HepG2 (cell line): ENCODE measurements at regions not wholly inside any gene's neighbourhood (a gene's known extent, or its start where the extent isn't known, plus 50 kb on each side); places are given as distances from the start of the nearest gene placed in this dataset.

ENCODE experiments used
- ATAC-seq: fragments of 200-7000 bp; cut with Tn5 transposase; 3 replicates; pipeline ENCODE4 v1.9.1; 2020; ENCODE audit warnings: mild to moderate bottlenecking, moderate library complexity
- BruUV-seq: library from RNA; stranded (reverse); fragments of 400-500 nt; replicated peaks from 2 replicates; lab custom pipeline; 2021; lab: Mats Ljungman, UMichigan
- CTCF ChIA-PET: fragments of 300-600 bp; formaldehyde crosslinking; extraction: SDS; loops from one replicate; lab custom pipeline; 2021; ENCODE audit warnings: low total read pairs, inconsistent platforms, low intra/inter-chr PET ratio; lab: Yijun Ruan, JAX
- POLR2A ChIA-PET: fragments of 350-600 bp; sonication (Branson Sonifier 250); formaldehyde crosslinking; loops from one replicate; lab custom pipeline; 2020; ENCODE audit warnings: antibody characterized with exemption, inconsistent platforms; lab: Yijun Ruan, JAX
- DNase-seq: peaks from one replicate; pipeline ENCODE4 v3.0.0-alpha.2; 2015; ENCODE audit warnings: low spot score
- FAIRE-seq: peaks from 3 replicates; lab custom pipeline; 2011; peaks lifted over from hg19 to GRCh38; lab: Jason Lieb, UNC
- H2AFZ ChIP-seq: one replicate; pipeline ENCODE4 v1.6.1; 2011; ENCODE audit warnings: low read length, inconsistent platforms
- H3K27ac ChIP-seq: fragments of 300-600 bp; 3 replicates; pipeline ENCODE4 v1.8.0; 2011; ENCODE audit warnings: mixed run types, mild to moderate bottlenecking, mixed read lengths, low read length, inconsistent platforms; ENCODE audit not compliant: insufficient read depth; ENCODE audit errors: extremely low read length
- H3K27me3 ChIP-seq, 2 experiments: fragments of 200-600 bp in 1 of 2; 2 replicates in 1 of 2; 3 replicates in 1 of 2; pipeline versions ENCODE4 v1.6.0 to v1.8.0; 2011; ENCODE audit warnings: low read length in 2 of 2, mild to moderate bottlenecking in 2 of 2, moderate library complexity in 2 of 2, inconsistent platforms in 1 of 2; ENCODE audit not compliant: insufficient read depth in 2 of 2, control insufficient read depth in 1 of 2
- H3K36me3 ChIP-seq, 2 experiments: fragments of 200-600 bp in 1 of 2; replicated peaks in 1 of 2; 2 replicates in 1 of 2; 3 replicates in 1 of 2; pipeline versions ENCODE4 v1.5.1 to v1.8.0; 2011; ENCODE audit warnings: low read length in 2 of 2, inconsistent platforms in 1 of 2; ENCODE audit not compliant: insufficient read depth in 2 of 2, control insufficient read depth in 1 of 2
- H3K4me1 ChIP-seq: 2 replicates; pipeline ENCODE4 v1.5.1; 2012; ENCODE audit warnings: low read length, inconsistent platforms; ENCODE audit not compliant: insufficient read depth
- H3K4me2 ChIP-seq: 2 replicates; pipeline ENCODE4 v1.6.0; 2011; ENCODE audit warnings: low read depth, low read length, inconsistent platforms
- H3K4me3 ChIP-seq, 3 experiments: fragments of 200-600 bp in 1 of 3; sonication (generic), shearing (Covaris generic) in 1 of 3; replicated peaks in 1 of 3; 2 replicates each; pipeline ENCODE4 v1.5.1; 2011 to 2016; ENCODE audit warnings: low read length in 3 of 3, inconsistent platforms in 2 of 3, low read depth in 2 of 3, mild to moderate bottlenecking in 2 of 3, control low read depth in 1 of 3, mixed read lengths in 1 of 3; ENCODE audit not compliant: insufficient read depth in 1 of 3
- H3K79me2 ChIP-seq: one replicate; pipeline ENCODE4 v1.6.1; 2011; ENCODE audit warnings: low read length, inconsistent platforms; ENCODE audit not compliant: insufficient read depth
- H3K9ac ChIP-seq: 2 replicates; pipeline ENCODE4 v1.6.0; 2011; ENCODE audit warnings: mild to moderate bottlenecking, low read depth, low read length, inconsistent platforms; ENCODE audit not compliant: insufficient read depth
- H3K9me3 ChIP-seq: 2 replicates; pipeline ENCODE4 v1.5.1; 2012; ENCODE audit warnings: mild to moderate bottlenecking, low read length
- H4K20me1 ChIP-seq: 2 replicates; pipeline ENCODE4 v1.6.0; 2011; ENCODE audit warnings: inconsistent platforms, mild to moderate bottlenecking, low read length, moderate library complexity; ENCODE audit not compliant: insufficient read depth
- ARNTL ChIP-seq: sonication (generic); formaldehyde crosslinking; IDR thresholded peaks from 2 replicates; pipeline ENCODE4 v1.4.0; 2020; ENCODE audit warnings: mild to moderate bottlenecking, missing genetic modification reagents
- FOXK2 ChIP-seq: fragments of 450-650 bp; IDR thresholded peaks from 2 replicates; pipeline ENCODE4 v1.6.1; 2016
- IRF2 ChIP-seq: IDR thresholded peaks from 2 replicates; pipeline ENCODE4 v1.6.1; 2018; ENCODE audit warnings: missing genetic modification reagents, missing compliant biosample characterization
- KLF6 ChIP-seq: IDR thresholded peaks from 2 replicates; pipeline ENCODE4 v1.8.0; 2016; ENCODE audit warnings: missing biosample characterization, missing genetic modification reagents
- MBD4 ChIP-seq: IDR thresholded peaks from 2 replicates; pipeline ENCODE4 v1.6.1; 2012; ENCODE audit warnings: low read length, inconsistent platforms, borderline replicate concordance
- TCF7 ChIP-seq: sonication (generic); IDR thresholded peaks from 2 replicates; pipeline ENCODE4 v1.6.1; 2016; ENCODE audit warnings: antibody characterized with exemption, low read depth
- ZFX ChIP-seq: sonication (generic); formaldehyde crosslinking; IDR thresholded peaks from 2 replicates; pipeline ENCODE4 v1.4.0; 2020; ENCODE audit warnings: mild to moderate bottlenecking, low read depth, missing genetic modification reagents, moderate library complexity
- ZNF343 ChIP-seq: sonication (generic); formaldehyde crosslinking; IDR thresholded peaks from 2 replicates; pipeline ENCODE4 v1.4.0; 2020; ENCODE audit warnings: mild to moderate bottlenecking, missing genetic modification reagents
- ZNF556 ChIP-seq: sonication (generic); formaldehyde crosslinking; IDR thresholded peaks from 2 replicates; pipeline ENCODE4 v1.4.0; 2020; ENCODE audit warnings: mild to moderate bottlenecking, missing genetic modification reagents, borderline replicate concordance
- ZSCAN25 ChIP-seq: sonication (generic); formaldehyde crosslinking; IDR thresholded peaks from 2 replicates; pipeline ENCODE4 v1.8.0; 2022; ENCODE audit warnings: mild to moderate bottlenecking, missing genetic modification reagents
- WGBS: methylation state at CpG from one replicate; pipeline ENCODE4 v1.1.6; 2017; ENCODE audit warnings: low lambda C conversion rate; 5-methylcytosine and 5-hydroxymethylcytosine counted together
- in situ Hi-C: cut with HindIII; loops from 2 replicates; pipeline ENCODE4 v1.10.0; 2017; ENCODE audit warnings: low pct_unique_long_range_greater_than_20kb; ENCODE audit not compliant: extremely low pct_ligation_motif_present
- intact Hi-C: fragments of 100-400 bp; cut with micrococcal nuclease; formaldehyde crosslinking; loops from one replicate; pipeline ENCODE4 v1.10.0; 2022; ENCODE audit not compliant: unreplicated experiment
- TF ChIP-seq, protein P1 (sequence below): sonication (generic); formaldehyde crosslinking; IDR thresholded peaks from 2 replicates; pipeline ENCODE4 v1.4.0; 2020; ENCODE audit warnings: missing genetic modification reagents
- TF ChIP-seq, protein P2 (sequence below): sonication (generic); formaldehyde crosslinking; IDR thresholded peaks from 2 replicates; pipeline ENCODE4 v1.4.0; 2020; ENCODE audit warnings: missing genetic modification reagents

DNA sequence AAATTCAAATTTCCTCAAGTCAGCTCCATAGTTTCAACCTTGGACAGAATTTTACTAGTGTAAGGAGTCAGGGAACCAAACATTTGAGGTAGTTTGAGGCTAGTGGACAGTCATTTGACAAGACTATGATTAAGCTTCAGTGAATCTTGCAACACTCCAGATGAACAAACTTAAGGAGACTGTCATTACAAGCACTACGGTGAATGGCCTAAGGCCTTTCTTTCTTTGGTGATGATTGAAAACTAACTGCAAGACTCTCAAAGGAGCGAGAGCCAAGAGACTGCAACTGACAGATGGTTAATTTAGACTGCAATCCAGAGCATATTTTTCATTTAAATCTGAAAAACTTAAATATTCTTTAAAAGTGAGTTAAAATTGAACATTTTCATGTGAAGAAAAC is 272.3 kb upstream of the NECTIN3 start:
- CTCF ChIA-PET, result no interaction called here
- WGBS, result 48% methylated on average over 2 of the region's 2 CpGs

More for the DNA sequence above, 272.3 kb upstream of the NECTIN3 start:
- Histone ChIP-seq H3K36me3 (no peaks in the 10 kb centered on the region), H3K9ac (no peak overlapping the region), H4K20me1 (no peaks in the 10 kb centered on the region), H2AFZ (no peak overlapping the region), H3K4me2 (no peak overlapping the region), H3K27ac (no peak overlapping the region), H3K79me2 (no peaks in the 10 kb centered on the region), H3K4me1 (peaks cover under 1% of the 10 kb centered on the region), H3K27me3 (no peaks in the 10 kb centered on the region; a peak in 1 of 5 replicates), H3K9me3 (no peaks in the 10 kb centered on the region), H3K4me3 (no peak overlapping the region)
- POLR2A ChIA-PET, result no interaction called here
- TF ChIP-seq, protein P1, sequence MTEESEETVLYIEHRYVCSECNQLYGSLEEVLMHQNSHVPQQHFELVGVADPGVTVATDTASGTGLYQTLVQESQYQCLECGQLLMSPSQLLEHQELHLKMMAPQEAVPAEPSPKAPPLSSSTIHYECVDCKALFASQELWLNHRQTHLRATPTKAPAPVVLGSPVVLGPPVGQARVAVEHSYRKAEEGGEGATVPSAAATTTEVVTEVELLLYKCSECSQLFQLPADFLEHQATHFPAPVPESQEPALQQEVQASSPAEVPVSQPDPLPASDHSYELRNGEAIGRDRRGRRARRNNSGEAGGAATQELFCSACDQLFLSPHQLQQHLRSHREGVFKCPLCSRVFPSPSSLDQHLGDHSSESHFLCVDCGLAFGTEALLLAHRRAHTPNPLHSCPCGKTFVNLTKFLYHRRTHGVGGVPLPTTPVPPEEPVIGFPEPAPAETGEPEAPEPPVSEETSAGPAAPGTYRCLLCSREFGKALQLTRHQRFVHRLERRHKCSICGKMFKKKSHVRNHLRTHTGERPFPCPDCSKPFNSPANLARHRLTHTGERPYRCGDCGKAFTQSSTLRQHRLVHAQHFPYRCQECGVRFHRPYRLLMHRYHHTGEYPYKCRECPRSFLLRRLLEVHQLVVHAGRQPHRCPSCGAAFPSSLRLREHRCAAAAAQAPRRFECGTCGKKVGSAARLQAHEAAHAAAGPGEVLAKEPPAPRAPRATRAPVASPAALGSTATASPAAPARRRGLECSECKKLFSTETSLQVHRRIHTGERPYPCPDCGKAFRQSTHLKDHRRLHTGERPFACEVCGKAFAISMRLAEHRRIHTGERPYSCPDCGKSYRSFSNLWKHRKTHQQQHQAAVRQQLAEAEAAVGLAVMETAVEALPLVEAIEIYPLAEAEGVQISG (CRISPR knock-in tag), result no peak
- TF ChIP-seq IRF2 (CRISPR knock-in tag) (no peak), MBD4 (no peak), ARNTL (CRISPR knock-in tag) (no peak), ZNF556 (CRISPR knock-in tag) (no peak), FOXK2 (no peak), KLF6 (CRISPR knock-in tag) (no peak), ZFX (CRISPR knock-in tag) (no peak), TCF7 (no peak), ZSCAN25 (CRISPR knock-in tag) (no peak), ZNF343 (CRISPR knock-in tag) (no peak)
- TF ChIP-seq, protein P2, sequence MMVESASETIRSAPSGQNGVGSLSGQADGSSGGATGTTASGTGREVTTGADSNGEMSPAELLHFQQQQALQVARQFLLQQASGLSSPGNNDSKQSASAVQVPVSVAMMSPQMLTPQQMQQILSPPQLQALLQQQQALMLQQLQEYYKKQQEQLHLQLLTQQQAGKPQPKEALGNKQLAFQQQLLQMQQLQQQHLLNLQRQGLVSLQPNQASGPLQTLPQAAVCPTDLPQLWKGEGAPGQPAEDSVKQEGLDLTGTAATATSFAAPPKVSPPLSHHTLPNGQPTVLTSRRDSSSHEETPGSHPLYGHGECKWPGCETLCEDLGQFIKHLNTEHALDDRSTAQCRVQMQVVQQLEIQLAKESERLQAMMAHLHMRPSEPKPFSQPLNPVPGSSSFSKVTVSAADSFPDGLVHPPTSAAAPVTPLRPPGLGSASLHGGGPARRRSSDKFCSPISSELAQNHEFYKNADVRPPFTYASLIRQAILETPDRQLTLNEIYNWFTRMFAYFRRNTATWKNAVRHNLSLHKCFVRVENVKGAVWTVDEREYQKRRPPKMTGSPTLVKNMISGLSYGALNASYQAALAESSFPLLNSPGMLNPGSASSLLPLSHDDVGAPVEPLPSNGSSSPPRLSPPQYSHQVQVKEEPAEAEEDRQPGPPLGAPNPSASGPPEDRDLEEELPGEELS (CRISPR knock-in tag), result no peak
- intact Hi-C loops, result no loop called here
- no TSS peak for BruUV-seq
- FAIRE-seq (no peak), ATAC-seq (no peak), DNase-seq (no peak)
- in situ Hi-C loops, result no loop called here
